ENCODE measurements at regions not wholly inside any gene's neighbourhood (a gene's known extent, or its start where the extent isn't known, plus 50 kb on each side); places are given as distances from the start of the nearest gene placed in this dataset.

DNA sequence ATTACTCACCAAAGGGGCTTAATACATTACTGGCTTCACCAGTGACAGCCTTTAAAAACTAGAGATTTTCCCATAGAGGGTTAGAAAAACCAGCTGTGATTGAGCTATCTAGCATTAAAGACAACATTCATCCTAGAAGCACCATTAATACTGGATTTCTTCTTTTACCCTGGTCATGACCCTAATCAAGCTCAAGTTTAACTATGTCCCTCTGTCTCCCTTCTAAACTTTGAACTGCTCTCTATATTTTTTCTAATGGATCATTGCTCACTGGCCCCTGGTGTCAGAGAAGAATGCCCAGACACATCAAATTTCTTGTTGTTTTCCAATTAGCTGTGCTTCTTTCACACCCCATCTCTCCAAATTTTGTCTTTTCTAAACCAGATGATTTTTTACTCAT, 1101.3 kb downstream of the XPNPEP1 start:
- TF ChIP-seq POLR2AphosphoS5 (IDR thresholded peaks at IDR 0.05; ENCODE audit: borderline replicate concordance, low read depth, low read length), result no peak
- no peak for TF ChIP-seq EZH2 (IDR thresholded peaks at IDR 0.05)
- no peak for TF ChIP-seq FOXP2 (optimal IDR thresholded peaks at IDR 0.05; ENCODE audit: control extremely low read depth, extremely low read length, insufficient read depth)

All from SK-N-MC (cell line).